WTC11 (cell line): ENCODE measurements at regions not wholly inside any gene's neighbourhood (a gene's known extent, or its start where the extent isn't known, plus 50 kb on each side); places are given as distances from the start of the nearest gene placed in this dataset.

Experiments
- ATAC-seq: fragments of 200-7000 bp; cut with Tn5 transposase; 2 replicates; pipeline ENCODE4 v1.10.0; 2021; ENCODE audit warnings: mild to moderate bottlenecking, moderate library complexity
- CTCF ChIA-PET: fragments of 300-600 bp; sonication (Branson Sonifier 250); formaldehyde crosslinking; loops from one replicate; lab custom pipeline; 2021; ENCODE audit warnings: antibody characterized with exemption; lab: Charles Lee
- POLR2A ChIA-PET: fragments of 350-600 bp; sonication (Branson Sonifier 250); formaldehyde crosslinking; loops from one replicate; lab custom pipeline; 2021; ENCODE audit warnings: antibody characterized with exemption; lab: Charles Lee
- DNase-seq: peaks from one replicate; pipeline ENCODE4 v3.0.0; 2021; ENCODE audit warnings: low spot score
- H3K27ac Mint-ChIP-seq: 2 replicates; pipeline ENCODE4 v1.8.0; 2021; ENCODE audit warnings: mixed read lengths
- H3K27me3 Mint-ChIP-seq: 2 replicates; pipeline ENCODE4 v1.8.0; 2021; ENCODE audit warnings: low read depth, mild to moderate bottlenecking, moderate library complexity, mixed read lengths
- H3K36me3 Mint-ChIP-seq: 2 replicates; pipeline ENCODE4 v1.8.0; 2021; ENCODE audit warnings: mixed read lengths
- H3K4me1 Mint-ChIP-seq: 2 replicates; pipeline ENCODE4 v1.8.0; 2022; ENCODE audit warnings: mixed read lengths
- H3K4me3 Mint-ChIP-seq: 2 replicates; pipeline ENCODE4 v1.8.0; 2021; ENCODE audit warnings: mild to moderate bottlenecking, moderate library complexity, mixed read lengths
- H3K9me3 Mint-ChIP-seq: 2 replicates; pipeline ENCODE4 v1.8.0; 2021; ENCODE audit warnings: mixed read lengths
- CDX4 ChIP-seq: fragments of 250-450 bp; sonication (Bioruptor Pico); IDR thresholded peaks from 2 replicates; pipeline ENCODE4 v1.9.0; 2021; ENCODE audit warnings: moderate library complexity, mild to moderate bottlenecking, inconsistent platforms, borderline replicate concordance
- CREM ChIP-seq: sonication (generic); formaldehyde crosslinking; IDR thresholded peaks from 2 replicates; pipeline ENCODE4 v1.8.1; 2022; ENCODE audit warnings: mild to moderate bottlenecking, missing genetic modification reagents, moderate library complexity
- E2F4 ChIP-seq: sonication (generic); formaldehyde crosslinking; IDR thresholded peaks from 2 replicates; pipeline ENCODE4 v1.8.1; 2022; ENCODE audit warnings: low read depth, mild to moderate bottlenecking, moderate library complexity, missing genetic modification reagents, borderline replicate concordance
- E2F5 ChIP-seq: sonication (generic); formaldehyde crosslinking; IDR thresholded peaks from 2 replicates; pipeline ENCODE4 v1.8.1; 2022; ENCODE audit warnings: mild to moderate bottlenecking, moderate library complexity, missing genetic modification reagents
- ERG ChIP-seq: fragments of 250-450 bp; sonication (Bioruptor Pico); IDR thresholded peaks from 2 replicates; pipeline ENCODE4 v1.8.0; 2021; ENCODE audit warnings: mild to moderate bottlenecking
- IRF1 ChIP-seq: sonication (generic); formaldehyde crosslinking; IDR thresholded peaks from 2 replicates; pipeline ENCODE4 v1.8.0; 2023; ENCODE audit warnings: missing genetic modification reagents
- IRF2 ChIP-seq: sonication (generic); formaldehyde crosslinking; IDR thresholded peaks from 2 replicates; pipeline ENCODE4 v1.8.0; 2022; ENCODE audit warnings: low read depth, missing genetic modification reagents, borderline replicate concordance
- KAT7 ChIP-seq: sonication (generic); formaldehyde crosslinking; IDR thresholded peaks from 2 replicates; pipeline ENCODE4 v1.8.1; 2023; ENCODE audit warnings: missing genetic modification reagents, mild to moderate bottlenecking, borderline replicate concordance
- MAX ChIP-seq: sonication (generic); formaldehyde crosslinking; IDR thresholded peaks from 2 replicates; pipeline ENCODE4 v1.8.0; 2022; ENCODE audit warnings: mild to moderate bottlenecking, missing genetic modification reagents
- NFATC4 ChIP-seq: fragments of 250-450 bp; sonication (Bioruptor Pico); IDR thresholded peaks from 2 replicates; pipeline ENCODE4 v1.9.0; 2021; ENCODE audit warnings: mild to moderate bottlenecking
- PRRX2 ChIP-seq: fragments of 250-450 bp; sonication (Bioruptor Pico); IDR thresholded peaks from 2 replicates; pipeline ENCODE4 v1.8.0; 2021; ENCODE audit warnings: mild to moderate bottlenecking
- TEAD1 ChIP-seq: sonication (generic); formaldehyde crosslinking; IDR thresholded peaks from 2 replicates; pipeline ENCODE4 v1.8.0; 2022; ENCODE audit warnings: mild to moderate bottlenecking, missing genetic modification reagents
- TEAD4 ChIP-seq: sonication (generic); formaldehyde crosslinking; IDR thresholded peaks from 2 replicates; pipeline ENCODE4 v1.8.0; 2022; ENCODE audit warnings: mild to moderate bottlenecking, missing genetic modification reagents
- TP53 ChIP-seq: sonication (generic); formaldehyde crosslinking; IDR thresholded peaks from 2 replicates; pipeline ENCODE4 v1.8.1; 2023; ENCODE audit warnings: mild to moderate bottlenecking, missing genetic modification reagents
- ZBTB21 ChIP-seq: sonication (generic); formaldehyde crosslinking; IDR thresholded peaks from 2 replicates; pipeline ENCODE4 v1.8.1; 2023; ENCODE audit warnings: mild to moderate bottlenecking, missing genetic modification reagents, borderline replicate concordance
- ZNF121 ChIP-seq: sonication (generic); formaldehyde crosslinking; IDR thresholded peaks from 2 replicates; pipeline ENCODE4 v1.8.0; 2023; ENCODE audit warnings: missing genetic modification reagents
- ZNF219 ChIP-seq: sonication (generic); formaldehyde crosslinking; IDR thresholded peaks from 2 replicates; pipeline ENCODE4 v1.8.0; 2023; ENCODE audit warnings: missing genetic modification reagents, mild to moderate bottlenecking, borderline replicate concordance
- ZNF232 ChIP-seq: sonication (generic); formaldehyde crosslinking; IDR thresholded peaks from 2 replicates; pipeline ENCODE4 v1.8.0; 2022; ENCODE audit warnings: mild to moderate bottlenecking, missing genetic modification reagents
- ZNF263 ChIP-seq: sonication (generic); formaldehyde crosslinking; IDR thresholded peaks from 2 replicates; pipeline ENCODE4 v1.8.1; 2022; ENCODE audit warnings: low read depth, mild to moderate bottlenecking, moderate library complexity, missing genetic modification reagents
- ZNF317 ChIP-seq: sonication (generic); formaldehyde crosslinking; IDR thresholded peaks from 2 replicates; pipeline ENCODE4 v1.8.1; 2023; ENCODE audit warnings: low read depth, mild to moderate bottlenecking, moderate library complexity, missing genetic modification reagents, borderline replicate concordance
- ZNF396 ChIP-seq: fragments of 250-450 bp; sonication (Bioruptor Pico); IDR thresholded peaks from 2 replicates; pipeline ENCODE4 v1.8.0; 2021; ENCODE audit warnings: mild to moderate bottlenecking, moderate library complexity, borderline replicate concordance
- TF ChIP-seq, protein P1 (sequence below): fragments of 250-450 bp; sonication (Bioruptor Pico); IDR thresholded peaks from 2 replicates; pipeline ENCODE4 v2.1.2; 2022; ENCODE audit warnings: mild to moderate bottlenecking, moderate library complexity
- TF ChIP-seq, protein P2 (sequence below): fragments of 200-600 bp; IDR thresholded peaks from 2 replicates; pipeline ENCODE4 v1.8.0; 2022; ENCODE audit warnings: antibody characterized with exemption

- no peak for TF ChIP-seq E2F4
- TF ChIP-seq ZNF396 (CRISPR knock-in tag): no peak
- TF ChIP-seq ERG: no peak
Measured at GRCh38 chr4:96652821-96653220, 812.9 kb downstream of the PDHA2 start (continued).

DNA sequence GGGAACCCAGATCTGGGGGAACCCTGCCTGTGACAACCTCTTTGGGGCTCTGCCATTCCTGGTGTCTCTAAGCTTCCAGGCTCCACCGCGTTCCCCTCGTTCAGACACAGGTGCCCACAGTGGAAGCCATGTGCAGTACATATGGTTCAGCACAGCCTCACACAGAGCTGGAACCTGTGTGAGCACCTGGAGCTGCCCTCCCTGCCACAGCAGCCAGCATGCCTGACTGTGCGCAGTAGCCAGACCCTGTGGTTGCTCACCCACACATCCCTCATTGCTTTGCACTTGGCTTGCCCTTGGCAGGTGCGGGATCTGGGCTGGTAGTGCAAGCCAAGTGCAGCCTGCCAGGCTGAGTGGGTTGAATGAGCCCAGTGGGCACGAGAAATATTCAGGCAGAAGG lies 814.2 kb downstream of the PDHA2 start:
- TF ChIP-seq IRF1 (CRISPR knock-in tag) (no peak), MAX (CRISPR knock-in tag) (no peak)
- Mint-ChIP-seq H3K4me1 (no peaks in the 10 kb centered on the region), H3K36me3 (peaks cover 3% of the 10 kb centered on the region), H3K27me3 (no peaks in the 10 kb centered on the region), H3K27ac (no peak overlapping the region), H3K9me3 (peaks cover 12% of the 10 kb centered on the region), H3K4me3 (no peak overlapping the region)
- CTCF ChIA-PET: no interaction called here
- POLR2A ChIA-PET: no interaction called here
- ATAC-seq (no peak), DNase-seq (no peak)

- H3K27ac Mint-ChIP-seq: no peak overlapping the region
- H3K27me3 Mint-ChIP-seq: no peaks in the 10 kb centered on the region
- no peaks in the 10 kb centered on the region for H3K36me3 Mint-ChIP-seq
- ATAC-seq: no peak
- TF ChIP-seq IRF2 (CRISPR knock-in tag) (no peak), ZNF232 (CRISPR knock-in tag) (no peak), TP53 (CRISPR knock-in tag) (no peak), NFATC4 (no peak), TEAD1 (CRISPR knock-in tag) (no peak), E2F4 (no peak), TEAD4 (CRISPR knock-in tag) (no peak), ZBTB21 (CRISPR knock-in tag) (no peak), KAT7 (CRISPR knock-in tag) (no peak), ZNF219 (CRISPR knock-in tag) (no peak), ZNF263 (CRISPR knock-in tag) (no peak), PRRX2 (CRISPR knock-in tag) (no peak), E2F5 (CRISPR knock-in tag) (no peak), ZNF121 (CRISPR knock-in tag) (no peak), ZNF317 (no peak), CREM (no peak), CDX4 (CRISPR knock-in tag) (no peak)
- TF ChIP-seq, protein P1, sequence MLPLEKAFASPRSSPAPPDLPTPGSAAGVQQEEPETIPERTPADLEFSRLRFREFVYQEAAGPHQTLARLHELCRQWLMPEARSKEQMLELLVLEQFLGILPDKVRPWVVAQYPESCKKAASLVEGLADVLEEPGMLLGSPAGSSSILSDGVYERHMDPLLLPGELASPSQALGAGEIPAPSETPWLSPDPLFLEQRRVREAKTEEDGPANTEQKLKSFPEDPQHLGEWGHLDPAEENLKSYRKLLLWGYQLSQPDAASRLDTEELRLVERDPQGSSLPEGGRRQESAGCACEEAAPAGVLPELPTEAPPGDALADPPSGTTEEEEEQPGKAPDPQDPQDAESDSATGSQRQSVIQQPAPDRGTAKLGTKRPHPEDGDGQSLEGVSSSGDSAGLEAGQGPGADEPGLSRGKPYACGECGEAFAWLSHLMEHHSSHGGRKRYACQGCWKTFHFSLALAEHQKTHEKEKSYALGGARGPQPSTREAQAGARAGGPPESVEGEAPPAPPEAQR (CRISPR knock-in tag): no peak
- TF ChIP-seq, protein P2, sequence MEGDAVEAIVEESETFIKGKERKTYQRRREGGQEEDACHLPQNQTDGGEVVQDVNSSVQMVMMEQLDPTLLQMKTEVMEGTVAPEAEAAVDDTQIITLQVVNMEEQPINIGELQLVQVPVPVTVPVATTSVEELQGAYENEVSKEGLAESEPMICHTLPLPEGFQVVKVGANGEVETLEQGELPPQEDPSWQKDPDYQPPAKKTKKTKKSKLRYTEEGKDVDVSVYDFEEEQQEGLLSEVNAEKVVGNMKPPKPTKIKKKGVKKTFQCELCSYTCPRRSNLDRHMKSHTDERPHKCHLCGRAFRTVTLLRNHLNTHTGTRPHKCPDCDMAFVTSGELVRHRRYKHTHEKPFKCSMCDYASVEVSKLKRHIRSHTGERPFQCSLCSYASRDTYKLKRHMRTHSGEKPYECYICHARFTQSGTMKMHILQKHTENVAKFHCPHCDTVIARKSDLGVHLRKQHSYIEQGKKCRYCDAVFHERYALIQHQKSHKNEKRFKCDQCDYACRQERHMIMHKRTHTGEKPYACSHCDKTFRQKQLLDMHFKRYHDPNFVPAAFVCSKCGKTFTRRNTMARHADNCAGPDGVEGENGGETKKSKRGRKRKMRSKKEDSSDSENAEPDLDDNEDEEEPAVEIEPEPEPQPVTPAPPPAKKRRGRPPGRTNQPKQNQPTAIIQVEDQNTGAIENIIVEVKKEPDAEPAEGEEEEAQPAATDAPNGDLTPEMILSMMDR: no peak
- CTCF ChIA-PET: no interaction called here
- H3K4me1 Mint-ChIP-seq: no peaks in the 10 kb centered on the region
- no peak overlapping the region for H3K4me3 Mint-ChIP-seq
- H3K9me3 Mint-ChIP-seq: peaks cover 6% of the 10 kb centered on the region
- POLR2A ChIA-PET: no interaction called here
- no peak for DNase-seq
Measured at GRCh38 chr4:96670381-96670780, 830.5 kb downstream of the PDHA2 start.
